ENCODE measurements at regions not wholly inside any gene's neighbourhood (a gene's known extent, or its start where the extent isn't known, plus 50 kb on each side); places are given as distances from the start of the nearest gene placed in this dataset.

- no peak overlapping the region for H3K4me3 ChIP-seq (ENCODE audit: low read length)
- no peak overlapping the region for H3K9ac ChIP-seq (ENCODE audit: low read length)
- H3F3A ChIP-seq (ENCODE audit: insufficient read depth, low read length, poor library complexity, severe bottlenecking), result no peaks in the 10 kb centered on the region
- no peaks in the 10 kb centered on the region for H3K9me2 ChIP-seq (ENCODE audit: insufficient read depth, low read length)
- H4K20me1 ChIP-seq (ENCODE audit: insufficient read depth), result no peaks in the 10 kb centered on the region
- no peaks in the 10 kb centered on the region for H3K79me2 ChIP-seq (replicated peaks; ENCODE audit: insufficient read depth, low read length)
- no peak overlapping the region for H3K4me2 ChIP-seq (ENCODE audit: low read length)
- TF ChIP-seq MXI1 (conservative IDR thresholded peaks at IDR 0.05; ENCODE audit: poor library complexity, severe bottlenecking) (no peak), EP300 (conservative IDR thresholded peaks at IDR 0.05; ENCODE audit: poor library complexity, severe bottlenecking) (no peak), SMC3 (conservative IDR thresholded peaks at IDR 0.05; ENCODE audit: poor library complexity) (no peak), POLR2AphosphoS5 (IDR thresholded peaks at IDR 0.05) (no peak), TAF1 (IDR thresholded peaks at IDR 0.05; ENCODE audit: low read depth) (no peak), RAD21 (conservative IDR thresholded peaks at IDR 0.05) (no peak), EZH2 (IDR thresholded peaks at IDR 0.05; ENCODE audit: borderline replicate concordance, insufficient read depth, low read length, poor library complexity, severe bottlenecking) (no peak)
- TF ChIP-seq, protein P1, sequence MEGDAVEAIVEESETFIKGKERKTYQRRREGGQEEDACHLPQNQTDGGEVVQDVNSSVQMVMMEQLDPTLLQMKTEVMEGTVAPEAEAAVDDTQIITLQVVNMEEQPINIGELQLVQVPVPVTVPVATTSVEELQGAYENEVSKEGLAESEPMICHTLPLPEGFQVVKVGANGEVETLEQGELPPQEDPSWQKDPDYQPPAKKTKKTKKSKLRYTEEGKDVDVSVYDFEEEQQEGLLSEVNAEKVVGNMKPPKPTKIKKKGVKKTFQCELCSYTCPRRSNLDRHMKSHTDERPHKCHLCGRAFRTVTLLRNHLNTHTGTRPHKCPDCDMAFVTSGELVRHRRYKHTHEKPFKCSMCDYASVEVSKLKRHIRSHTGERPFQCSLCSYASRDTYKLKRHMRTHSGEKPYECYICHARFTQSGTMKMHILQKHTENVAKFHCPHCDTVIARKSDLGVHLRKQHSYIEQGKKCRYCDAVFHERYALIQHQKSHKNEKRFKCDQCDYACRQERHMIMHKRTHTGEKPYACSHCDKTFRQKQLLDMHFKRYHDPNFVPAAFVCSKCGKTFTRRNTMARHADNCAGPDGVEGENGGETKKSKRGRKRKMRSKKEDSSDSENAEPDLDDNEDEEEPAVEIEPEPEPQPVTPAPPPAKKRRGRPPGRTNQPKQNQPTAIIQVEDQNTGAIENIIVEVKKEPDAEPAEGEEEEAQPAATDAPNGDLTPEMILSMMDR (IDR thresholded peaks at IDR 0.05; ENCODE audit: poor library complexity, severe bottlenecking), result no peak
- TF ChIP-seq, protein P2, sequence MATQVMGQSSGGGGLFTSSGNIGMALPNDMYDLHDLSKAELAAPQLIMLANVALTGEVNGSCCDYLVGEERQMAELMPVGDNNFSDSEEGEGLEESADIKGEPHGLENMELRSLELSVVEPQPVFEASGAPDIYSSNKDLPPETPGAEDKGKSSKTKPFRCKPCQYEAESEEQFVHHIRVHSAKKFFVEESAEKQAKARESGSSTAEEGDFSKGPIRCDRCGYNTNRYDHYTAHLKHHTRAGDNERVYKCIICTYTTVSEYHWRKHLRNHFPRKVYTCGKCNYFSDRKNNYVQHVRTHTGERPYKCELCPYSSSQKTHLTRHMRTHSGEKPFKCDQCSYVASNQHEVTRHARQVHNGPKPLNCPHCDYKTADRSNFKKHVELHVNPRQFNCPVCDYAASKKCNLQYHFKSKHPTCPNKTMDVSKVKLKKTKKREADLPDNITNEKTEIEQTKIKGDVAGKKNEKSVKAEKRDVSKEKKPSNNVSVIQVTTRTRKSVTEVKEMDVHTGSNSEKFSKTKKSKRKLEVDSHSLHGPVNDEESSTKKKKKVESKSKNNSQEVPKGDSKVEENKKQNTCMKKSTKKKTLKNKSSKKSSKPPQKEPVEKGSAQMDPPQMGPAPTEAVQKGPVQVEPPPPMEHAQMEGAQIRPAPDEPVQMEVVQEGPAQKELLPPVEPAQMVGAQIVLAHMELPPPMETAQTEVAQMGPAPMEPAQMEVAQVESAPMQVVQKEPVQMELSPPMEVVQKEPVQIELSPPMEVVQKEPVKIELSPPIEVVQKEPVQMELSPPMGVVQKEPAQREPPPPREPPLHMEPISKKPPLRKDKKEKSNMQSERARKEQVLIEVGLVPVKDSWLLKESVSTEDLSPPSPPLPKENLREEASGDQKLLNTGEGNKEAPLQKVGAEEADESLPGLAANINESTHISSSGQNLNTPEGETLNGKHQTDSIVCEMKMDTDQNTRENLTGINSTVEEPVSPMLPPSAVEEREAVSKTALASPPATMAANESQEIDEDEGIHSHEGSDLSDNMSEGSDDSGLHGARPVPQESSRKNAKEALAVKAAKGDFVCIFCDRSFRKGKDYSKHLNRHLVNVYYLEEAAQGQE (IDR thresholded peaks at IDR 0.05; ENCODE audit: borderline replicate concordance), result no peak
- no peaks in the 10 kb centered on the region for H3K36me3 ChIP-seq (ENCODE audit: insufficient read depth, low read length)
- H3K27me3 ChIP-seq (ENCODE audit: insufficient read depth, low read depth, low read length), result no peaks in the 10 kb centered on the region
- no peak overlapping the region for H3K27ac ChIP-seq (ENCODE audit: low read length)
- H2AFZ ChIP-seq (ENCODE audit: low read depth, low read length), result no peak overlapping the region
- H3K9me3 ChIP-seq (ENCODE audit: low read length), result no peaks in the 10 kb centered on the region
Measured at GRCh38 chr4:107265859-107266258, 229.7 kb upstream of the DKK2 start.

- Histone ChIP-seq H3K36me3 (ENCODE audit: insufficient read depth, low read length) (no peaks in the 10 kb centered on the region), H2AFZ (ENCODE audit: low read depth, low read length) (no peak overlapping the region), H3K9me3 (ENCODE audit: low read length) (no peaks in the 10 kb centered on the region), H4K20me1 (ENCODE audit: insufficient read depth) (no peaks in the 10 kb centered on the region), H3K79me2 (replicated peaks; ENCODE audit: insufficient read depth, low read length) (no peaks in the 10 kb centered on the region), H3K27me3 (ENCODE audit: insufficient read depth, low read depth, low read length) (no peaks in the 10 kb centered on the region), H3K9me2 (ENCODE audit: insufficient read depth, low read length) (no peaks in the 10 kb centered on the region), H3K9ac (ENCODE audit: low read length) (no peak overlapping the region), H3K4me3 (ENCODE audit: low read length) (no peak overlapping the region), H3K4me2 (ENCODE audit: low read length) (no peak overlapping the region), H3F3A (ENCODE audit: insufficient read depth, low read length, poor library complexity, severe bottlenecking) (no peaks in the 10 kb centered on the region), H3K27ac (ENCODE audit: low read length) (no peak overlapping the region)
- no peak for TF ChIP-seq TAF1 (IDR thresholded peaks at IDR 0.05; ENCODE audit: low read depth)
- no peak for TF ChIP-seq EZH2 (IDR thresholded peaks at IDR 0.05; ENCODE audit: borderline replicate concordance, insufficient read depth, low read length, poor library complexity, severe bottlenecking)
- no peak for TF ChIP-seq MXI1 (conservative IDR thresholded peaks at IDR 0.05; ENCODE audit: poor library complexity, severe bottlenecking)
- TF ChIP-seq POLR2AphosphoS5 (IDR thresholded peaks at IDR 0.05), result no peak
- TF ChIP-seq, protein P1 (IDR thresholded peaks at IDR 0.05; ENCODE audit: poor library complexity, severe bottlenecking), result no peak
- TF ChIP-seq EP300 (conservative IDR thresholded peaks at IDR 0.05; ENCODE audit: poor library complexity, severe bottlenecking), result no peak
- TF ChIP-seq RAD21 (conservative IDR thresholded peaks at IDR 0.05), result no peak
- TF ChIP-seq, protein P2 (IDR thresholded peaks at IDR 0.05; ENCODE audit: borderline replicate concordance), result no peak
- no peak for TF ChIP-seq SMC3 (conservative IDR thresholded peaks at IDR 0.05; ENCODE audit: poor library complexity)
Measured at GRCh38 chr4:107261241-107261874, 225.2 kb upstream of the DKK2 start.

Data from neural cell (in vitro differentiated cells).